Esophagus squamous epithelium (tissue), 5 donors: ENCODE measurements at regions not wholly inside any gene's neighbourhood (a gene's known extent, or its start where the extent isn't known, plus 50 kb on each side); places are given as distances from the start of the nearest gene placed in this dataset.

Experiments
- DNase-seq: peaks from one replicate; lab custom pipeline; 2025; lab: John Stamatoyannopoulos, UW
- H3K27ac ChIP-seq, 4 donors: fragments of 200-600 bp; sonication (generic); one replicate each; pipeline ENCODE4 v1.5.1; 2016 to 2019; ENCODE audit warnings: mild to moderate bottlenecking in 1 of 4
- H3K27me3 ChIP-seq, 4 donors: fragments of 200-600 bp; sonication (generic); 1 replicate in 3 of 4; 2 replicates in 1 of 4; pipeline versions ENCODE4 v1.5.1 to v1.6.0; 2017 to 2021; ENCODE audit warnings: antibody characterized with exemption in 1 of 4
- H3K36me3 ChIP-seq, 3 donors: fragments of 200-600 bp; sonication (generic); one replicate each; pipeline ENCODE4 v1.5.1; 2016 to 2019
- H3K4me1 ChIP-seq, 3 donors: fragments of 200-600 bp; sonication (generic); one replicate each; pipeline ENCODE4 v1.5.1; 2017 to 2019
- H3K4me3 ChIP-seq, 4 donors: fragments of 200-600 bp; sonication (generic); 1 replicate in 3 of 4; 2 replicates in 1 of 4; pipeline ENCODE4 v1.5.1; 2016 to 2019; ENCODE audit warnings: mild to moderate bottlenecking in 2 of 4, moderate library complexity in 1 of 4
- H3K9me3 ChIP-seq, 3 donors: fragments of 200-600 bp; sonication (generic); one replicate each; pipeline ENCODE4 v1.5.1; 2016 to 2019
- POLR2A ChIP-seq, 4 donors: fragments of 450-650 bp; IDR thresholded peaks; one replicate each; pipeline ENCODE4 v1.6.1; 2017; ENCODE audit warnings: antibody characterized with exemption in 4 of 4, mild to moderate bottlenecking in 4 of 4, moderate library complexity in 3 of 4
- WGBS, 2 donors: methylation state at CpG; one replicate each; pipeline ENCODE4 v1.1.5; 2018; 5-methylcytosine and 5-hydroxymethylcytosine counted together
- intact Hi-C: fragments of 100-400 bp; cut with DNase I; formaldehyde crosslinking; loops from one replicate; pipeline ENCODE4 v1.15.0; 2022
- TF ChIP-seq, protein P1 (sequence below), 6 experiments: fragments of 450-650 bp in 4 of 6; fragments of 200-600 bp in 2 of 6; sonication (generic) in 2 of 6; IDR thresholded peaks; one replicate each; pipeline ENCODE4 v1.5.1; 2016 to 2019; ENCODE audit warnings: antibody characterized with exemption in 6 of 6, mild to moderate bottlenecking in 4 of 6, moderate library complexity in 4 of 6
- donor health status: DM: yes; HTN: yes; CAD: no.

DNA sequence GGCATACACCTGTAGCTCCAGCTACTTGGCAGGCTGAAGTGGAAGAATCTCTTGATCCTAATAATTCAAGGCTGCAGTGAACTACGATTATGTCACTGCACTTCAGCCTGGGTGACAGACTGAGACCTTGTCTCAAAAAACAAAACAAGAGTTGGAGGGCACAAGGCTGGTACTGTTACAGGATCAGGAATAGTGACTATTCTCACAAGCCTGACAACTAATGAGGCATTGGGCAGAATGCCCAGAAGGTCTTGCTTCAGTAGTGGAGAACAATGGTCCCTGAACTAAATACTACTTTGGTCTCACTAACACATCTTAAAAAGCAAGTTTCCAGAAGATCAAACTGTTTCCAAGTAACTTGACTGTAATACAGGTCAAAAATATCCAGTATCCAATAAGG, 182.9 kb upstream of the RFX3 start:
- TF ChIP-seq POLR2A (IDR thresholded peaks at IDR 0.05) = no peak
- TF ChIP-seq, protein P1, sequence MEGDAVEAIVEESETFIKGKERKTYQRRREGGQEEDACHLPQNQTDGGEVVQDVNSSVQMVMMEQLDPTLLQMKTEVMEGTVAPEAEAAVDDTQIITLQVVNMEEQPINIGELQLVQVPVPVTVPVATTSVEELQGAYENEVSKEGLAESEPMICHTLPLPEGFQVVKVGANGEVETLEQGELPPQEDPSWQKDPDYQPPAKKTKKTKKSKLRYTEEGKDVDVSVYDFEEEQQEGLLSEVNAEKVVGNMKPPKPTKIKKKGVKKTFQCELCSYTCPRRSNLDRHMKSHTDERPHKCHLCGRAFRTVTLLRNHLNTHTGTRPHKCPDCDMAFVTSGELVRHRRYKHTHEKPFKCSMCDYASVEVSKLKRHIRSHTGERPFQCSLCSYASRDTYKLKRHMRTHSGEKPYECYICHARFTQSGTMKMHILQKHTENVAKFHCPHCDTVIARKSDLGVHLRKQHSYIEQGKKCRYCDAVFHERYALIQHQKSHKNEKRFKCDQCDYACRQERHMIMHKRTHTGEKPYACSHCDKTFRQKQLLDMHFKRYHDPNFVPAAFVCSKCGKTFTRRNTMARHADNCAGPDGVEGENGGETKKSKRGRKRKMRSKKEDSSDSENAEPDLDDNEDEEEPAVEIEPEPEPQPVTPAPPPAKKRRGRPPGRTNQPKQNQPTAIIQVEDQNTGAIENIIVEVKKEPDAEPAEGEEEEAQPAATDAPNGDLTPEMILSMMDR (IDR thresholded peaks at IDR 0.05) = no peak
- no peak overlapping the region for H3K27ac ChIP-seq
- intact Hi-C loops = no loop called here
- H3K4me1 ChIP-seq = peaks cover 0 to 13% (median 0%) of the 10 kb centered on the region in 3 donors
- no peak for DNase-seq
- no peak overlapping the region for H3K4me3 ChIP-seq
- H3K36me3 ChIP-seq = no peaks in the 10 kb centered on the region
- H3K9me3 ChIP-seq = no peaks in the 10 kb centered on the region
- 31 to 73% methylated on average over 1 of the region's 1 CpG for WGBS, 2 donors
- H3K27me3 ChIP-seq = peaks cover 0 to 5% (median 0%) of the 10 kb centered on the region in 4 donors

DNA sequence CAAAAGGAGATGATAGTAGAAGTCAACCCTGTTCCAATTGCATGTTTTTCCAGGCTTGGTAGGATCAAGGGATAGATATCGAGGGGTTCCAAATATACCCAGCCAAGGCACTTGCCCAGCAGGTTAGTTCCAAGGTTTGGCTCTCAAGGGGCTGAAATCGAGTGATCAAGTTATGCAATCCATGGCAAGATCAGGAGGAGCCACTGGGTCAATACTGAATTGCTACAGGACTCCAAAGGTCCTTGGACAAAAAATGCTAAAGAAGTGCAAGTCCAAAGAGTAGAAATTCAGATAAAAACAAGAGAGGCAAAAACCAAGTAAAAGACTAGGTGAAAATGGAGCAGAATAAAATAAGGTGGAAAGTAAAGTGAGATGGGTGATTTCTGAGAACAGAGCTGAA, 179.1 kb upstream of the RFX3 start:
- Histone ChIP-seq H3K9me3 (no peaks in the 10 kb centered on the region), H3K27ac (no peak overlapping the region), H3K36me3 (no peaks in the 10 kb centered on the region), H3K27me3 (peaks cover 0 to 5% (median 0%) of the 10 kb centered on the region in 4 donors), H3K4me3 (no peak overlapping the region), H3K4me1 (peaks cover 0 to 17% (median 0%) of the 10 kb centered on the region in 3 donors)
- no peak for TF ChIP-seq POLR2A (IDR thresholded peaks at IDR 0.05)
- TF ChIP-seq, protein P1 (IDR thresholded peaks at IDR 0.05) = no peak
- no peak for DNase-seq
- WGBS, 2 donors = 50 to 75% methylated on average over 2 of the region's 2 CpGs
- intact Hi-C loops = no loop called here

DNA sequence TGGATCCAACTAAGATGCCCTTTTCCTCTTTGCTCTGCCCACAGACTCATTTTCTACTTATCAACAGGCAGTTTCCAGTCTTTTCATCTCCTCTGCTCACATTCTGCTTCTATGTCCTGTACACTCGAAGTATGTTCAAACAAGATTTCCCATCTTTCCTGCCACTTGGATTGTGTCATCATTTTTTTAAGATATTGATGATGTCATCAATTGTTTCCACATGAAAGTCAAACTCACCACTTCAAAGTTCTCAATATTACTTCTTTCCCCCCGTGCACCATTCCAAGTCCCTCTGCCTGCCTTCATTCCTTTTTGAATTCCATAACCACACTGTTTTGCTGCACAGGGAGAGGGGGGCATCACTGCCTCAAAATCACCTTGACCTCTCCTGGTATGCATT, 175.0 kb upstream of the RFX3 start:
- H3K27ac ChIP-seq = no peak overlapping the region
- H3K36me3 ChIP-seq = no peaks in the 10 kb centered on the region
- intact Hi-C loops = no loop called here
- peaks cover 0 to 10% (median 0%) of the 10 kb centered on the region in 3 donors for H3K4me1 ChIP-seq
- H3K4me3 ChIP-seq = no peak overlapping the region
- TF ChIP-seq, protein P1 (IDR thresholded peaks at IDR 0.05) = no peak
- no peak for TF ChIP-seq POLR2A (IDR thresholded peaks at IDR 0.05)
- no peaks in the 10 kb centered on the region for H3K9me3 ChIP-seq
- H3K27me3 ChIP-seq = peaks cover 0 to 5% (median 0%) of the 10 kb centered on the region in 4 donors
- DNase-seq = no peak
- 71 to 78% methylated on average over 2 of the region's 2 CpGs for WGBS, 2 donors

DNA sequence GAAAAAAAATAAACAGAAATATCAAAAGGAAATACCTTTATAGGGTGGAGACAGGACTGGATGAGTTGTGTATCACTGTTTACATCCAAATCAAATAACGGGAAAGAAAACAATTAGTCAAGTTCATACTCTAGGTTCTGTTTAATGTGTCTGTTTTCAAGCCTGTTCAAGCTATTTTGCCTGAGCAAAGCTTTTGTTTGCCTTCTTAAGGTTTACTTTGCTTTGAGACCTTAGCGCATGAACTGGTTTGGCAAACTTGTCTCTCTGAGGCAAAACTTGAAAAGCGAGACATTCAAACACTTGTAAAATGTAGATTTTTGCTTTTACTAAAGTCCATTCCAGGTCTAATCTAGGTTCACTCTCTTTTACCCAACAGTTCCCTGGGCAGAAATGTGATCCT, 174.1 kb upstream of the RFX3 start:
- TF ChIP-seq, protein P1 (IDR thresholded peaks at IDR 0.05) = no peak
- TF ChIP-seq POLR2A (IDR thresholded peaks at IDR 0.05) = no peak
- intact Hi-C loops = no loop called here
- Histone ChIP-seq H3K36me3 (no peaks in the 10 kb centered on the region), H3K4me1 (peaks cover 0 to 10% (median 0%) of the 10 kb centered on the region in 3 donors), H3K27ac (no peak overlapping the region), H3K9me3 (no peaks in the 10 kb centered on the region), H3K4me3 (no peak overlapping the region), H3K27me3 (peaks cover 0 to 5% (median 0%) of the 10 kb centered on the region in 4 donors)
- DNase-seq = no peak
- 37 to 54% methylated on average over 3 of the region's 3 CpGs for WGBS, 2 donors

DNA sequence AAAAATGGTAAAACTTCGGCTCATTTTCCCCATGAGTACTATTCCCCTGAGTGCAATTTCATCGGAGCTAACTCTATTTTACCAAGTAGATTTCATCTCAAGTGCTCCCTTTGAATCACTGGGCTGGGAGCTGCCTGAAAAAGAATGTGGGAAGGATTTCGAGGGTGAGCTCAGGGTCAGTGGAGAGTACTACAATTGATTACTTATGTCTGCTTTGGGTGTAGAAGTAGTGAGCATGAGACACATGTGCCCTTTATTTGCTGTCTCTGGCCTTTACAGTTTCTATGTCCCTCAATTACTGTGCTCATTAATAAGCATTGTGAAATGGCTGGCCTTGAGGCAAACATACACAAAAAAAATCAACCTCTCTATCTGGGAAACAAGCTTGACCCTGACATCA, 172.7 kb upstream of the RFX3 start:
- no peak overlapping the region for H3K27ac ChIP-seq
- H3K4me1 ChIP-seq = peaks cover 0 to 10% (median 0%) of the 10 kb centered on the region in 3 donors
- TF ChIP-seq POLR2A (IDR thresholded peaks at IDR 0.05) = no peak
- TF ChIP-seq, protein P1 (IDR thresholded peaks at IDR 0.05) = no peak
- H3K27me3 ChIP-seq = no peaks in the 10 kb centered on the region
- WGBS, 2 donors = 58 to 67% methylated on average over 3 of the region's 3 CpGs
- no peak for DNase-seq
- H3K4me3 ChIP-seq = no peak overlapping the region
- intact Hi-C loops = no loop called here
- no peaks in the 10 kb centered on the region for H3K36me3 ChIP-seq
- no peaks in the 10 kb centered on the region for H3K9me3 ChIP-seq
